ENCODE measurements at regions not wholly inside any gene's neighbourhood (a gene's known extent, or its start where the extent isn't known, plus 50 kb on each side); places are given as distances from the start of the nearest gene placed in this dataset.

- no peak for TF ChIP-seq HNF1A (IDR thresholded peaks at IDR 0.05; ENCODE audit: low read depth)
- TF ChIP-seq HNF1A (CRISPR knock-in tag; IDR thresholded peaks at IDR 0.05; ENCODE audit: borderline replicate concordance) = no peak
- no peak for TF ChIP-seq PBX3 (CRISPR knock-in tag; IDR thresholded peaks at IDR 0.05; ENCODE audit: borderline replicate concordance)
- no peak for TF ChIP-seq KIAA2018 (CRISPR knock-in tag; IDR thresholded peaks at IDR 0.05; ENCODE audit: borderline replicate concordance)
- TF ChIP-seq ZBTB38 (CRISPR knock-in tag; IDR thresholded peaks at IDR 0.05) = no peak
- TF ChIP-seq ETV6 (CRISPR knock-in tag; conservative IDR thresholded peaks at IDR 0.05) = no peak
- TF ChIP-seq PHF20 (CRISPR knock-in tag; IDR thresholded peaks at IDR 0.05) = no peak
- no peak for TF ChIP-seq ZNF746 (CRISPR knock-in tag; IDR thresholded peaks at IDR 0.05)
Measured at GRCh38 chr4:108533245-108533844, 87.0 kb upstream of the RPL34 start (continued).
